HEK293 (cell line): ENCODE measurements at regions not wholly inside any gene's neighbourhood (a gene's known extent, or its start where the extent isn't known, plus 50 kb on each side); places are given as distances from the start of the nearest gene placed in this dataset.

Experiments used
- CTCF ChIP-seq: fragments of 450-650 bp; formaldehyde crosslinking; IDR thresholded peaks from 2 replicates; pipeline ENCODE4 v1.5.1; 2016; ENCODE audit warnings: missing biosample characterization, missing genetic modification characterization
- INSM2 ChIP-seq: fragments of 450-650 bp; formaldehyde crosslinking; IDR thresholded peaks from 2 replicates; pipeline ENCODE4 v1.5.1; 2016; ENCODE audit warnings: missing biosample characterization, missing genetic modification characterization
- PATZ1 ChIP-seq: fragments of 450-650 bp; formaldehyde crosslinking; IDR thresholded peaks from 2 replicates; pipeline ENCODE4 v1.5.1; 2016; ENCODE audit warnings: missing biosample characterization, missing genetic modification characterization
- REST ChIP-seq: fragments of 450-650 bp; formaldehyde crosslinking; IDR thresholded peaks from 2 replicates; pipeline ENCODE4 v1.5.1; 2016; ENCODE audit warnings: missing biosample characterization, missing genetic modification characterization
- TCF7L2 ChIP-seq: IDR thresholded peaks from 2 replicates; pipeline ENCODE4 v1.6.1; 2011; ENCODE audit warnings: low read depth, mild to moderate bottlenecking, inconsistent platforms, low read length, moderate library complexity, borderline replicate concordance
- ZFP37 ChIP-seq: fragments of 450-650 bp; formaldehyde crosslinking; IDR thresholded peaks from 2 replicates; pipeline ENCODE4 v1.5.1; 2016; ENCODE audit warnings: missing biosample characterization, missing genetic modification characterization
- ZNF274 ChIP-seq, 2 experiments: fragments of 200-500 bp in 1 of 2; fragments of 450-650 bp in 1 of 2; sonication (Bioruptor generic) in 1 of 2; formaldehyde crosslinking in 1 of 2; IDR thresholded peaks; 2 replicates each; pipeline versions ENCODE4 v1.5.1 to v1.6.1; 2014 to 2016; ENCODE audit warnings: borderline replicate concordance in 1 of 2, inconsistent platforms in 1 of 2, low read length in 1 of 2, missing biosample characterization in 1 of 2, missing genetic modification characterization in 1 of 2
- ZNF292 ChIP-seq: fragments of 450-650 bp; formaldehyde crosslinking; IDR thresholded peaks from 2 replicates; pipeline ENCODE4 v1.5.1; 2016; ENCODE audit warnings: low read depth, missing biosample characterization, missing genetic modification characterization, borderline replicate concordance
- ZNF311 ChIP-seq: fragments of 450-650 bp; formaldehyde crosslinking; IDR thresholded peaks from 2 replicates; pipeline ENCODE4 v1.5.1; 2017; ENCODE audit warnings: missing biosample characterization, missing genetic modification characterization, borderline replicate concordance
- ZNF544 ChIP-seq: fragments of 450-650 bp; formaldehyde crosslinking; IDR thresholded peaks from 2 replicates; pipeline ENCODE4 v1.5.0; 2017; ENCODE audit warnings: missing biosample characterization, missing genetic modification characterization
- ZNF664 ChIP-seq: fragments of 450-650 bp; formaldehyde crosslinking; IDR thresholded peaks from 2 replicates; pipeline ENCODE4 v1.5.1; 2016; ENCODE audit warnings: missing biosample characterization, missing genetic modification characterization
- ZNF76 ChIP-seq: fragments of 450-650 bp; formaldehyde crosslinking; IDR thresholded peaks from 2 replicates; pipeline ENCODE4; 2016; ENCODE audit warnings: low read depth, missing biosample characterization, missing genetic modification characterization, borderline replicate concordance
- ZNF776 ChIP-seq: fragments of 450-650 bp; formaldehyde crosslinking; IDR thresholded peaks from 2 replicates; pipeline ENCODE4 v1.5.0; 2017; ENCODE audit warnings: missing biosample characterization, missing genetic modification characterization, borderline replicate concordance
- ZSCAN18 ChIP-seq: fragments of 450-650 bp; formaldehyde crosslinking; IDR thresholded peaks from 2 replicates; pipeline ENCODE4 v1.5.1; 2016; ENCODE audit warnings: missing biosample characterization, missing genetic modification characterization

- TF ChIP-seq ZNF776 (tag by site-specific recombination) = no peak
- TF ChIP-seq ZNF274 (IDR thresholded peaks at IDR 0.05; ENCODE audit: low read length) = no peak
- TF ChIP-seq ZNF274 (tag by site-specific recombination; IDR thresholded peaks at IDR 0.05; ENCODE audit: borderline replicate concordance) = no peak
- no peak for TF ChIP-seq TCF7L2
- no peak for TF ChIP-seq CTCF (tag by site-specific recombination)
- TF ChIP-seq REST = no peak
- TF ChIP-seq INSM2 (tag by site-specific recombination) = no peak
- TF ChIP-seq ZNF292 (tag by site-specific recombination) = no peak
- TF ChIP-seq ZNF664 = no peak
- TF ChIP-seq ZNF544 (tag by site-specific recombination) = no peak
- TF ChIP-seq ZNF311 (tag by site-specific recombination) = no peak
- TF ChIP-seq ZNF76 (tag by site-specific recombination) = no peak
- no peak for TF ChIP-seq ZFP37 (tag by site-specific recombination)
- no peak for TF ChIP-seq PATZ1 (tag by site-specific recombination)
- TF ChIP-seq ZSCAN18 (tag by site-specific recombination) = no peak
Observed at GRCh38 chr1:4954392-4954791, 300.0 kb downstream of the AJAP1 start.
